GM12875 (cell line): ENCODE measurements at regions not wholly inside any gene's neighbourhood (a gene's known extent, or its start where the extent isn't known, plus 50 kb on each side); places are given as distances from the start of the nearest gene placed in this dataset.

Experiments used
- H3K4me3 ChIP-seq: one replicate; pipeline ENCODE4 v1.5.1; 2011; ENCODE audit warnings: low read depth, low read length, control low read depth
- CTCF ChIP-seq: IDR thresholded peaks from 2 replicates; pipeline ENCODE4 v1.5.1; 2011; ENCODE audit warnings: low read depth, mild to moderate bottlenecking, control low read depth, inconsistent platforms, low read length, moderate library complexity, borderline replicate concordance; ENCODE audit not compliant: insufficient read depth

DNA sequence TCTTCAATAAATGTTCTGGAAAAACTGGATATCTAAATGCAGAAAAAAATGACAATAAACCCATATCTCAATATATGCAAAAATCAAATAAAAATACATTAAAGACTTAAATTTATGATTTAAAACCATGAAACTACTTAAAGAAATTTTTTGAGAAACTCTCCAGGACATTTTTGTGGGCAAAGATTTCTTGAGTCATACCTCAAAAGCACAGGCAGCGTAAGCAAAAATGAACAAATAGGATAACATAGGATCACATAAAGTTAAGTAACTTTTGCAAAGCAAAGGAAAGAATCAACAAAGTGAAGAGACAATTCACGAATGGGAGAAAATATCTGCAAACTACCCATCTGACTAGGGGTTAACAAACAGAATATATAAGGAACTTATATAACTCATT, 1545.5 kb downstream of the SUCLG1 start:
- TF ChIP-seq CTCF: no peak
- no peak overlapping the region for H3K4me3 ChIP-seq

- no peak for TF ChIP-seq CTCF
- no peak overlapping the region for H3K4me3 ChIP-seq
These were observed 1563.0 kb downstream of the SUCLG1 start for GRCh38 chr2:82896117-82896516.

- TF ChIP-seq CTCF: no peak
- H3K4me3 ChIP-seq: no peak overlapping the region
These were observed 1565.9 kb downstream of the SUCLG1 start for GRCh38 chr2:82893190-82893589.

DNA sequence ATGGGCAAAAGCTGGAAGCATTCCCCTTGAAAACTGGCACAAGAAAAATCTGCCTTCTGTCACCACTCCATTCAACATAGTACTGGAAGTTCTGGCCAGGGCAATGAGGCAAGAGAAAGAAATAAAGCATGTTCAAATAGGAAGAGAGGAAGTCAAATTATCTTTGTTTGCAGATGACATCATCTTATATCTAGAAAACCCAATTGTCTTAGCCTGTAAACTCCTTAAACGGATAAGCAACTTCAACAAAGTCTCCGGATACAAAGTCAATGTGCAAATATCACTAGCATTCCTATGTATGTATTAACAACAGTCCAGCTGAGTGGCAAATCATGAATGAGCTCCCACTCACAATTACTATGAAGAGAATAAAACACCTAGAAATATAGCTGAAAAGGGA, 1579.3 kb downstream of the SUCLG1 start:
- no peak overlapping the region for H3K4me3 ChIP-seq
- TF ChIP-seq CTCF: no peak

DNA sequence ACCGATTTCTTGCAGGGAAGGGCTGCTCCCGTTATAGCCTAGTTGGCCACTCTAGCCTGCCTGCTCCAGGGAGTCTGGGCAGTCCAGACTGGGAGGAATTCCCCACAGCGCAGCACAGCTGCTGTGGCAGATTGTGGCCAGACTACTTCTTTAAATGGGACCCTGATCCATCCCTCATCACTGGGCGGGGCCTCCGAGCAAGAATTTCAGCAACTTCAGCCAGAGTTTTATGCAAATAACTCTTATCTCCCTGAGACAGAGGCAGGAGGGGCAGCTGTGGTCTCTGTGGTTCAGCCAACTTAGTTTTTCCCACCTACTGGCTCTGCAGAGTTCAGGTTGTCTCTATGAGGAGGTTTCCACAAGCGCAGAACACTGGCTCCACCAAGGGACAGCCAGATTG, 1583.2 kb downstream of the SUCLG1 start:
- TF ChIP-seq CTCF: no peak
- H3K4me3 ChIP-seq: no peak overlapping the region

- no peak for TF ChIP-seq CTCF
- no peak overlapping the region for H3K4me3 ChIP-seq
These were observed 1601.1 kb downstream of the SUCLG1 start for GRCh38 chr2:82857967-82858366.

DNA sequence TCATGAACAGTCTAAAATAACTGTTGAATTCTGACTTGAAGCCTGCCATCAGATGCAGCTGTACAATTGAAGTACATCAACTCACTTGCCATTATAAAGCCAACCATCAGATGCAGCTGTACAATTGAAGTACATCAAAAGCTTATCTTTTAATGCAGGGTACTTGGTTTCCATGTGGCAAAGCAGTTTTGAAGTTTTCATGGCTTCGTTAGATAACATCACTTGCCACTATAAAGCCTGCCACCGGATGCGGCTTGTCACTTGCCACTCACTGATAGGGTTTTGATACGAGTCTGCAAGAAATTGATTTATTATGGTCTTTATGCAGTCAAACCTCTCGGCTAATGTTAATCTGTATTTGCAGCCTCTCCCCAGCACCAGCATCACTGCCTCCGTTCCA, 1605.8 kb downstream of the SUCLG1 start:
- no peak overlapping the region for H3K4me3 ChIP-seq
- no peak for TF ChIP-seq CTCF
